Liver (tissue), 8 donors: ENCODE measurements at regions not wholly inside any gene's neighbourhood (a gene's known extent, or its start where the extent isn't known, plus 50 kb on each side); places are given as distances from the start of the nearest gene placed in this dataset.

Source experiments
- DNase-seq: peaks from one replicate; pipeline ENCODE4 v3.0.0-alpha.2; 2017; ENCODE audit warnings: low spot score
- H3K27ac ChIP-seq, 2 donors: one replicate each; pipeline ENCODE4 v1.7.0; 2013; ENCODE audit warnings: inconsistent platforms in 2 of 2, low read length in 2 of 2, control low read depth in 1 of 2, low read depth in 1 of 2, mild to moderate bottlenecking in 1 of 2
- H3K27me3 ChIP-seq, 4 donors: one replicate each; pipeline versions ENCODE4 v1.6.1 to v1.7.0; 2013; ENCODE audit warnings: low read length in 3 of 4, inconsistent platforms in 1 of 4, mild to moderate bottlenecking in 1 of 4, moderate library complexity in 1 of 4; ENCODE audit not compliant: control insufficient read depth in 4 of 4, insufficient read depth in 4 of 4
- H3K36me3 ChIP-seq, 4 donors: one replicate each; pipeline versions ENCODE4 v1.6.1 to v1.7.0; 2013; ENCODE audit warnings: low read length in 3 of 4, mild to moderate bottlenecking in 3 of 4, low read depth in 1 of 4, moderate library complexity in 1 of 4; ENCODE audit not compliant: control insufficient read depth in 4 of 4, insufficient read depth in 3 of 4
- H3K4me1 ChIP-seq, 4 donors: one replicate each; pipeline versions ENCODE4 v1.6.1 to v1.7.0; 2013; ENCODE audit warnings: low read length in 3 of 4, mild to moderate bottlenecking in 3 of 4, moderate library complexity in 1 of 4; ENCODE audit not compliant: control insufficient read depth in 4 of 4, insufficient read depth in 4 of 4
- H3K4me3 ChIP-seq, 3 donors: one replicate each; pipeline versions ENCODE4 v1.6.1 to v1.7.0; 2013; ENCODE audit warnings: low read length in 3 of 3, control low read depth in 1 of 3, low read depth in 1 of 3, mild to moderate bottlenecking in 1 of 3
- H3K9ac ChIP-seq, 2 donors: one replicate each; pipeline ENCODE4 v1.7.0; 2013; ENCODE audit warnings: low read length in 2 of 2, mild to moderate bottlenecking in 2 of 2, moderate library complexity in 2 of 2, control low read depth in 1 of 2, low read depth in 1 of 2
- H3K9me3 ChIP-seq, 4 donors: one replicate each; pipeline versions ENCODE4 v1.6.1 to v1.7.0; 2013; ENCODE audit warnings: low read length in 3 of 4; ENCODE audit not compliant: control insufficient read depth in 4 of 4
- ATF3 ChIP-seq: IDR thresholded peaks from 2 replicates; pipeline ENCODE4 v1.6.1; 2016; ENCODE audit warnings: antibody characterized with exemption
- CTCF ChIP-seq: fragments of 150-350 bp; IDR thresholded peaks from 2 replicates; pipeline ENCODE4 v1.5.1; 2017; ENCODE audit warnings: improper control_type of control experiment, low read depth, low read length; ENCODE audit not compliant: missing input control
- FOXA1 ChIP-seq: IDR thresholded peaks from 2 replicates; pipeline ENCODE4 v1.6.1; 2016; ENCODE audit warnings: antibody characterized with exemption
- FOXA2 ChIP-seq: IDR thresholded peaks from 2 replicates; pipeline ENCODE4 v1.6.1; 2016; ENCODE audit warnings: antibody characterized with exemption
- GABPA ChIP-seq, 2 donors: IDR thresholded peaks in 1 of 2; conservative IDR thresholded peaks in 1 of 2; 2 replicates each; pipeline ENCODE4 v1.6.1; 2016; ENCODE audit warnings: antibody characterized with exemption in 2 of 2, mild to moderate bottlenecking in 1 of 2, moderate library complexity in 1 of 2
- HNF4A ChIP-seq, 2 donors: conservative IDR thresholded peaks; 2 replicates each; pipeline ENCODE4 v1.6.1; 2016; ENCODE audit warnings: antibody characterized with exemption in 2 of 2, mild to moderate bottlenecking in 2 of 2
- HNF4G ChIP-seq: IDR thresholded peaks from 2 replicates; pipeline ENCODE4 v1.6.1; 2016; ENCODE audit warnings: antibody characterized with exemption
- JUND ChIP-seq, 2 donors: IDR thresholded peaks; 2 replicates each; pipeline ENCODE4 v1.6.1; 2016; ENCODE audit warnings: antibody characterized with exemption in 2 of 2
- NR2F2 ChIP-seq: IDR thresholded peaks from 2 replicates; pipeline ENCODE4 v1.6.1; 2016; ENCODE audit warnings: antibody characterized with exemption
- RAD21 ChIP-seq, 2 donors: IDR thresholded peaks; 2 replicates each; pipeline ENCODE4 v1.6.1; 2016; ENCODE audit warnings: antibody characterized with exemption in 2 of 2, mild to moderate bottlenecking in 2 of 2
- REST ChIP-seq: IDR thresholded peaks from 2 replicates; pipeline ENCODE4 v1.6.1; 2016; ENCODE audit warnings: antibody characterized with exemption, mild to moderate bottlenecking
- RXRA ChIP-seq, 2 donors: IDR thresholded peaks; 2 replicates each; pipeline ENCODE4 v1.6.1; 2017 to 2018; ENCODE audit warnings: antibody characterized with exemption in 2 of 2, mild to moderate bottlenecking in 1 of 2
- SP1 ChIP-seq: IDR thresholded peaks from 2 replicates; pipeline ENCODE4 v1.6.1; 2018; ENCODE audit warnings: antibody characterized with exemption, mild to moderate bottlenecking
- TAF1 ChIP-seq: conservative IDR thresholded peaks from 2 replicates; pipeline ENCODE4 v1.6.1; 2016; ENCODE audit warnings: antibody characterized with exemption, mild to moderate bottlenecking
- YY1 ChIP-seq: IDR thresholded peaks from 2 replicates; pipeline ENCODE4 v1.6.1; 2016; ENCODE audit warnings: antibody characterized with exemption, mild to moderate bottlenecking
- WGBS: extraction: QIAGEN DNeasy Blood & Tissue Kit; methylation state at CpG from one replicate; pipeline ENCODE4 v1.1.7; 2013; 5-methylcytosine and 5-hydroxymethylcytosine counted together
- donor health status: healthy.
- donor health status: healthy.
- donor health status: healthy.
- donor health status: healthy.
- donor health status: healthy.

GRCh38 chr6:141641406-141641805 lies 491.3 kb upstream of the GJE1 start:
- no peak for DNase-seq
- Histone ChIP-seq H3K27me3 (no peaks in the 10 kb centered on the region), H3K36me3 (no peaks in the 10 kb centered on the region), H3K4me3 (no peak overlapping the region), H3K27ac (no peak overlapping the region), H3K4me1 (no peaks in the 10 kb centered on the region), H3K9me3 (no peaks in the 10 kb centered on the region), H3K9ac (no peak overlapping the region)
- WGBS, result 31% methylated on average over 1 of the region's 1 CpG
- TF ChIP-seq SP1 (no peak), RAD21 (IDR thresholded peaks at IDR 0.05) (peak; percentile 14 to 49), NR2F2 (no peak), HNF4G (no peak)

DNA sequence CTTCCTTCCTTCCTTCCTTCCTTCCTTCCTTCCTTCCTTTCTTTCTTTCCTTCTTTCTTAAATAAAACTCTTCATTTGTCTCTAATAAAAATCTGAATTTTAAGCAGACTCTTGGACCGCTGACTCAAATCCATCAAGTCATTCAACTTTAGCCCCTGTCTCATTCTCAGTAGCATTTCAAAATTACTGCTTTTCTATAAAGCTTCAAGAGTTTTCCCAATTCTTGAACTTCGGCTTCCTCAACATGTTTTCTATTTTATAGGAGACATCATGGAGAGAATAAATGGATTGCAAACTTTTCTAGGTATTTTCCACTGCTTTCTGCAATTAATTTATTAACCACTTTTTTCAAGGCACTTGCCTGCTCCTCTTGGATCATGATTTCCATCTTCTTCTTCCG lies 497.1 kb upstream of the GJE1 start:
- no peak overlapping the region for H3K27ac ChIP-seq
- H3K9me3 ChIP-seq, result no peaks in the 10 kb centered on the region
- no peak for DNase-seq
- H3K27me3 ChIP-seq, result peaks cover 0 to 3% (median 0%) of the 10 kb centered on the region in 4 donors
- H3K4me3 ChIP-seq, result no peak overlapping the region
- H3K9ac ChIP-seq, result no peak overlapping the region
- no peaks in the 10 kb centered on the region for H3K4me1 ChIP-seq
- WGBS, result 90% methylated on average over 3 of the region's 3 CpGs
- no peak for TF ChIP-seq SP1
- TF ChIP-seq YY1, result no peak
- TF ChIP-seq GABPA (IDR thresholded peaks at IDR 0.05 in 1 of 2, conservative IDR thresholded peaks at IDR 0.05 in 1 of 2), result no peak
- no peak for TF ChIP-seq FOXA1
- no peak for TF ChIP-seq RXRA (IDR thresholded peaks at IDR 0.05)
- TF ChIP-seq HNF4A (conservative IDR thresholded peaks at IDR 0.05), result no peak
- TF ChIP-seq FOXA2, result no peak
- no peak for TF ChIP-seq CTCF
- TF ChIP-seq ATF3, result no peak
- H3K36me3 ChIP-seq, result no peaks in the 10 kb centered on the region

GRCh38 chr6:141634269-141634668 lies 498.5 kb upstream of the GJE1 start:
- Histone ChIP-seq H3K9me3 (no peaks in the 10 kb centered on the region), H3K4me3 (no peak overlapping the region), H3K27ac (no peak overlapping the region), H3K36me3 (no peaks in the 10 kb centered on the region), H3K27me3 (peaks cover 0 to 3% (median 0%) of the 10 kb centered on the region in 4 donors), H3K9ac (no peak overlapping the region), H3K4me1 (no peaks in the 10 kb centered on the region)
- 55% methylated on average over 2 of the region's 2 CpGs for WGBS
- DNase-seq, result no peak
- TF ChIP-seq GABPA (IDR thresholded peaks at IDR 0.05 in 1 of 2, conservative IDR thresholded peaks at IDR 0.05 in 1 of 2) (no peak), RAD21 (IDR thresholded peaks at IDR 0.05) (no peak)

DNA sequence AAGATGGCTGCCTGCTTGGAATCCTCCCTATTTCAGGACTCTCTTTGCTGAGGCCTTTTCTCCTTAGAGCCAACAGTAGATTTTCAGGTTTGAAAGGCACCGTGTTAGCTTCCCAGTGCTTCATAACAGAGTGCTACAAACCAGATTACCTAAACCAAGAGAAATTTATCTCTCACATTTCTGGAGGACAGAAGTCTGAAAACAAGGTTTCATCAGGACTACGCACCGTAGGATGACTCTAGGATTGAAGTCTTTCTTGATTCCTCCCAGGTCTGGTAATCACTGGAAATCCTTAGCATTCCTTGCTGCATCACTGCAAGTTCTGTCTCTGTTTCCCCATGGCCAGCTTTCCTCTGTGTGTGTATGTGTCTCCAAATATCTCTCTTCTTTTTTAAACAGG lies 508.4 kb upstream of the GJE1 start:
- Histone ChIP-seq H3K9ac (no peak overlapping the region), H3K4me1 (no peaks in the 10 kb centered on the region), H3K9me3 (peaks cover 0 to 3% (median under 1%) of the 10 kb centered on the region in 4 donors), H3K27me3 (no peaks in the 10 kb centered on the region), H3K36me3 (no peaks in the 10 kb centered on the region), H3K4me3 (no peak overlapping the region), H3K27ac (no peak overlapping the region)
- TF ChIP-seq FOXA1 (no peak), JUND (IDR thresholded peaks at IDR 0.05) (no peak), GABPA (IDR thresholded peaks at IDR 0.05 in 1 of 2, conservative IDR thresholded peaks at IDR 0.05 in 1 of 2) (no peak), REST (no peak), TAF1 (no peak), FOXA2 (no peak), YY1 (no peak), CTCF (no peak), SP1 (no peak), HNF4G (no peak)
- DNase-seq, result no peak
- 84% methylated on average over 3 of the region's 3 CpGs for WGBS
